Pancreas (tissue), 10 donors: ENCODE measurements at regions not wholly inside any gene's neighbourhood (a gene's known extent, or its start where the extent isn't known, plus 50 kb on each side); places are given as distances from the start of the nearest gene placed in this dataset.
A peak's percentile ranks its signal among the peaks of the same experiment; 100 is the strongest.
"Not testable (repeated sequence)": the region's sequence is repeated elsewhere in the genome, so short reads cannot be mapped to it uniquely, and the experiment has no call there.

Experiments used
- ATAC-seq, 4 donors: fragments of 200-7000 bp; cut with Tn5 transposase; one replicate each; pipeline versions ENCODE4 v1.8.0 to v1.9.1; 2020; ENCODE audit warnings: mild to moderate bottlenecking in 4 of 4, moderate library complexity in 4 of 4
- DNase-seq, 6 donors: peaks; one replicate each; pipeline ENCODE4 v3.0.0-alpha.2; 2020
- FAIRE-seq: peaks from 2 replicates; lab custom pipeline; 2012; peaks lifted over from hg19 to GRCh38; lab: Jason Lieb, UNC
- H3K27ac ChIP-seq, 4 donors: fragments of 200-600 bp; sonication (generic); 1 replicate in 3 of 4; 2 replicates in 1 of 4; pipeline versions ENCODE4 v1.5.0 to v1.8.0; 2020
- H3K27me3 ChIP-seq, 4 donors: fragments of 200-600 bp; one replicate each; pipeline ENCODE4 v1.8.0; 2021
- H3K36me3 ChIP-seq, 3 donors: fragments of 200-600 bp; sonication (generic) in 1 of 3; one replicate each; pipeline versions ENCODE4 v1.5.0 to v1.8.0; 2020 to 2021
- H3K4me1 ChIP-seq, 3 donors: fragments of 200-600 bp; one replicate each; pipeline ENCODE4 v1.8.0; 2021
- H3K4me3 ChIP-seq, 4 donors: fragments of 200-600 bp; sonication (generic) in 2 of 4; one replicate each; pipeline versions ENCODE4 v1.5.0 to v1.8.0; 2020 to 2021
- H3K9me3 ChIP-seq, 4 donors: fragments of 200-600 bp; one replicate each; pipeline ENCODE4 v1.8.0; 2021
- WGBS, 2 donors: extraction: QIAGEN DNeasy Blood & Tissue Kit; methylation state at CpG; one replicate each; pipeline ENCODE4 v1.1.7; 2013; 5-methylcytosine and 5-hydroxymethylcytosine counted together
- intact Hi-C, 3 donors: fragments of 100-400 bp; cut with DNase I; formaldehyde crosslinking; loops; one replicate each; pipeline versions ENCODE4 v1.11.1 to v1.14.2; 2022
- TF ChIP-seq, protein P1 (sequence below), 4 donors: fragments of 200-600 bp; sonication (generic) in 3 of 4; IDR thresholded peaks; one replicate each; pipeline versions ENCODE4 v1.5.0 to v1.8.0; 2021; ENCODE audit warnings: antibody characterized with exemption in 4 of 4
- donor health status: healthy with polysubstance abuse.
- donor health status: DM: no; HTN: no; CAD: no; lungs with moderate emphysema.
- donor health status: DM: no; HTN: no; CAD: no.
- donor health status: control.
- donor health status: control.
- donor health status: Bipolar disorder and iron deficiency.
- donor health status: DM: yes; HTN: yes; CAD: no.
- donor health status: DM: no; HTN: no; CAD: no.
- donor health status: DM: no; HTN: no; CAD: no.
- donor health status: DM: yes; HTN: yes; CAD: no.

DNA sequence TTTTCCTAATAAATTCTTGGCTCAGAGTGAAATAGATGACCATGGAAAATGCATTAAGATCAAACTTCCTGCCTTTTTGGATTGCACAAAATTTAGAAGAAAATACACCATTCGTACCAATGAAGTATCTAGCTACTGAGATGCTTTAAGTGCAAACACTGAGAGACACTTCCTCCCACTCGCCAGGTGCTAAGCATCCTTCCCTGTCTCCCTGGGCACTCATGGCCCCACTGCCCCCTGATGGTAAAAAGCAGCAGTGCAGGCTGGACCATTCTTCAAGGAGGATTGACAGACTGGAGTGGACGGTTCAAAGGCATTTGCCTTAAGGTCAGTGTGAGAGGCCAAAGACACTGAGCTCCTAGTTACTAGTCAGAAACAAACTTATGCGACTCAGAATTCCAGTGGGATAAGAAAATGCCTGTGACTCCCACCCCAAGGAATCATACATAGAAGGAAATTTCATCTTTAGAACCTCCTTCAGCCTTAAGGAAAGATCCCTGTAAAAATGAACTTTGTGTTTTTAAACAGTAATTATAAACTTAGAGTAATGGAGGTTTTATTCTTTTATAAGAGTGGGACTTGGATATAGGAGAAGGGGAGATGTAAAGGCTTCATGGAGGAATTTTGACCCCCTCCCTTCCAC lies 86.0 kb upstream of the SLC30A5 start:
- no peaks in the 10 kb centered on the region for H3K36me3 ChIP-seq
- DNase-seq (peak in 5 of 6 donors; percentile 10 to 78 (median 41)), FAIRE-seq (no peak), ATAC-seq (peak in 3 of 4 donors; percentile 77 to 85 (median 84))
- H3K9me3 ChIP-seq, result no peaks in the 10 kb centered on the region
- TF ChIP-seq, protein P1, sequence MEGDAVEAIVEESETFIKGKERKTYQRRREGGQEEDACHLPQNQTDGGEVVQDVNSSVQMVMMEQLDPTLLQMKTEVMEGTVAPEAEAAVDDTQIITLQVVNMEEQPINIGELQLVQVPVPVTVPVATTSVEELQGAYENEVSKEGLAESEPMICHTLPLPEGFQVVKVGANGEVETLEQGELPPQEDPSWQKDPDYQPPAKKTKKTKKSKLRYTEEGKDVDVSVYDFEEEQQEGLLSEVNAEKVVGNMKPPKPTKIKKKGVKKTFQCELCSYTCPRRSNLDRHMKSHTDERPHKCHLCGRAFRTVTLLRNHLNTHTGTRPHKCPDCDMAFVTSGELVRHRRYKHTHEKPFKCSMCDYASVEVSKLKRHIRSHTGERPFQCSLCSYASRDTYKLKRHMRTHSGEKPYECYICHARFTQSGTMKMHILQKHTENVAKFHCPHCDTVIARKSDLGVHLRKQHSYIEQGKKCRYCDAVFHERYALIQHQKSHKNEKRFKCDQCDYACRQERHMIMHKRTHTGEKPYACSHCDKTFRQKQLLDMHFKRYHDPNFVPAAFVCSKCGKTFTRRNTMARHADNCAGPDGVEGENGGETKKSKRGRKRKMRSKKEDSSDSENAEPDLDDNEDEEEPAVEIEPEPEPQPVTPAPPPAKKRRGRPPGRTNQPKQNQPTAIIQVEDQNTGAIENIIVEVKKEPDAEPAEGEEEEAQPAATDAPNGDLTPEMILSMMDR (IDR thresholded peaks at IDR 0.05), result peak; percentile 25 to 51 (median 42)
- H3K4me1 ChIP-seq, result no peaks in the 10 kb centered on the region
- no peak overlapping the region for H3K27ac ChIP-seq
- intact Hi-C loops, result no loop called here
- WGBS, 2 donors, result 22 to 26% methylated on average over 4 of the region's 4 CpGs
- H3K4me3 ChIP-seq, result no peak overlapping the region
- H3K27me3 ChIP-seq, result no peaks in the 10 kb centered on the region

DNA sequence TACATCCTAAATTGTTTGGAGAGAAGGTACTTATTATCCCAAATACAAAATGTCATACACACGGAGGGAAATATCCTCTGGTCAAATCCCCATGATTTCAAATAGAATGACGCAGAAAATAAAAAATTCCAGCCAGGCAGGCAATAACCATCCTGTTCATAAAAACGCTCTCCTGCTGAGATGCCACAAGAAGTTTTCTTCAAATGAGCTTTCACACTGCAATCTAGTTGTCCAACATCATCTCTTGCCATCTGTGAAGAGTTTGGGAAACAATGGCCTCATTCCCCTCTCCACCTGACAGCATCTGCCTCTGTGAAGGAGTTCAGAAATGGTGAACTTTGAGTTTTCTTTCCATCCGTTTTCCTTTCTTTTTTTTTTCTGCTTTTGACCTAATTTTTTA lies 83.3 kb upstream of the SLC30A5 start:
- no peak for DNase-seq
- ATAC-seq, result peak in 1 of 4 donors; percentile 26

DNA sequence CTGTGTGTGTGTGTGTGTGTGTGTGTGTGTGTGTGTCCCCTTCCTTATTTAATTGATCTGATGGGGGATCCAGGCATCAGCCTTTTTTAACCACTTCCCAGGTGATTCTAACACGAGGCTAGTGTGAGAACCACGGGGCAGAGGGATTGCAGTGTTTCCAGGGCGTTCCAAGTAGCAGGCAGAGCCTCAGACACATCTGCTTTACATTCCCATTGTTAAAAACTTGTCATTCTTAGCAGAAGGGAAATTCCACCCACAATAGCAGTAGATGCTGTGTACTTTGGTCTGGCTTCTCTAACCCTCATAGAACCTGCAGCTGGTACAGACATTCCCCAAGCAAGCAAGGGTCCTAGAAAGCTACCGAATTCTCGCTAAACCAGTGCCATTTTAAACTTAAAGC lies 81.9 kb upstream of the SLC30A5 start:
- 65 to 68% methylated on average over 5 of the region's 5 CpGs for WGBS, 2 donors
- Histone ChIP-seq H3K4me1 (no peaks in the 10 kb centered on the region), H3K9me3 (no peaks in the 10 kb centered on the region), H3K27me3 (no peaks in the 10 kb centered on the region), H3K4me3 (no peak overlapping the region), H3K36me3 (no peaks in the 10 kb centered on the region), H3K27ac (no peak overlapping the region)
- intact Hi-C loops, result no loop called here
- FAIRE-seq (no peak), ATAC-seq (no peak), DNase-seq (no peak)
- TF ChIP-seq, protein P1 (IDR thresholded peaks at IDR 0.05), result no peak

More for the DNA sequence above, 83.3 kb upstream of the SLC30A5 start:
- peak overlapping the region in 1 of 4 donors; percentile 35 for H3K27ac ChIP-seq
- intact Hi-C loops, result no loop called here
- no peaks in the 10 kb centered on the region for H3K9me3 ChIP-seq
- H3K36me3 ChIP-seq, result no peaks in the 10 kb centered on the region
- H3K27me3 ChIP-seq, result no peaks in the 10 kb centered on the region
- no peak for FAIRE-seq
- H3K4me3 ChIP-seq, result no peak overlapping the region
- TF ChIP-seq, protein P1 (IDR thresholded peaks at IDR 0.05), result no peak
- no peaks in the 10 kb centered on the region for H3K4me1 ChIP-seq
- WGBS, 2 donors, result 36 to 48% methylated on average over 4 of the region's 4 CpGs

DNA sequence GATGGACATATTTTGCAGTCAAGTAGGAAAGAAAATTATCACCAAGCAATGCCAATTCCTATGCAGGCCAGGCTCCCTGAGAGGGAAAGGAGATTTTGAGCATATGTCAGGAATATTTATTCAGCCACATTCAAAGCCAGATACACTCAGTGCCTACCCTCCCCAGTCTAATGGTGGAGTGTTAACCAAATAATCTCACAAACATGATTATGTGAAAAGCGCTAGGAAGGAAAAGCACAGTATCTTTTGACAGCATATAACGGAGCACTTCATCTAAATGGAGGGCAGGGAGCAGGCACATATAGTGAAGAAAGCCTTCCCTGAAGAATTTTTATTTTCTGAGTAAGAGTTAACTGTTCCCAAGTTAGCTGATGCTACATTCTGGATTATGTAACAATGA lies 80.3 kb upstream of the SLC30A5 start:
- 90 to 91% methylated on average over 2 of the region's 2 CpGs for WGBS, 2 donors
- H3K27me3 ChIP-seq, result no peaks in the 10 kb centered on the region
- no peak overlapping the region for H3K27ac ChIP-seq
- TF ChIP-seq, protein P1 (IDR thresholded peaks at IDR 0.05), result no peak
- no peak overlapping the region for H3K4me3 ChIP-seq
- ATAC-seq (no peak), FAIRE-seq (no peak), DNase-seq (no peak)
- H3K4me1 ChIP-seq, result no peaks in the 10 kb centered on the region
- H3K36me3 ChIP-seq, result no peaks in the 10 kb centered on the region
- intact Hi-C loops, result no loop called here
- H3K9me3 ChIP-seq, result no peaks in the 10 kb centered on the region

DNA sequence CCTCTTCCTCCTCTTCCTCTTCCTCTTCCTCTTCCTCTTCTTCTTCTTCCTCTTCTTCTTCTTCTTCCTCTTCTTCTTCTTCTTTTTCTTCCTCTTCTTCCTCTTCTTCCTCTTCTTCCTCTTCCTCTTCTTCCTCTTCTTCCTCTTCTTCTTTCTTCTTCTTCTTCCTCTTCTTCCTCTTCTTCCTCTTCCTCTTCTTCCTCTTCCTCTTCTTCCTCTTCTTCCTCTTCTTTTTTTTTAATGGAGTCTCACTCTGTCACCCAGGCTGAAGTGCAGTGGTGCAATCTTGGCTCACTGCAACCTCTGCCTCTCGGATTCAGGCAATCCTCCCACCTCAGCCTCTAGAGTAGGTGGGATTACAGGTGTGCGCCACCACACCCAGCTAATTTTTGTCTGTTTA lies 79.8 kb upstream of the SLC30A5 start:
- FAIRE-seq, H3K4me1 ChIP-seq, H3K27me3 ChIP-seq, H3K27ac ChIP-seq, H3K4me3 ChIP-seq, ATAC-seq, DNase-seq, H3K36me3 ChIP-seq, H3K9me3 ChIP-seq, intact Hi-C loops: not testable (repeated sequence)
- WGBS, 2 donors, result 83 to 86% methylated on average over 2 of the region's 2 CpGs
